H1 (cell line): ENCODE measurements at regions not wholly inside any gene's neighbourhood (a gene's known extent, or its start where the extent isn't known, plus 50 kb on each side); places are given as distances from the start of the nearest gene placed in this dataset.

Experiments
- CHD2 ChIP-seq: IDR thresholded peaks from 2 replicates; pipeline ENCODE4 v1.6.1; 2012; ENCODE audit warnings: low read length, improper control_type of control experiment
- GABPA ChIP-seq: IDR thresholded peaks from 2 replicates; pipeline ENCODE4 v1.6.1; 2011; ENCODE audit warnings: mild to moderate bottlenecking, low read length, moderate library complexity, borderline replicate concordance; ENCODE audit not compliant: insufficient read depth
- HDAC6 ChIP-seq: IDR thresholded peaks from one replicate; pipeline ENCODE4 v1.7.1; 2012; ENCODE audit warnings: low read depth, mild to moderate bottlenecking, inconsistent platforms, low read length, moderate library complexity
- NRF1 ChIP-seq: IDR thresholded peaks from 2 replicates; pipeline ENCODE4 v1.6.1; 2011; ENCODE audit warnings: mild to moderate bottlenecking, low read depth, low read length, improper control_type of control experiment
- SP1 ChIP-seq: IDR thresholded peaks from 2 replicates; pipeline ENCODE4 v1.6.1; 2011; ENCODE audit warnings: low read depth, low read length
- SP2 ChIP-seq: IDR thresholded peaks from 2 replicates; pipeline ENCODE4 v1.6.1; 2012; ENCODE audit warnings: mild to moderate bottlenecking, low read length, inconsistent platforms
- SUZ12 ChIP-seq: fragments of 200-600 bp; sonication (generic); IDR thresholded peaks from 2 replicates; pipeline ENCODE4 v1.6.1; 2012; ENCODE audit warnings: mild to moderate bottlenecking, inconsistent platforms, low read length, moderate library complexity, mixed read lengths
- TEAD4 ChIP-seq: IDR thresholded peaks from 2 replicates; pipeline ENCODE4 v1.6.1; 2012; ENCODE audit warnings: low read depth, low read length, inconsistent platforms, mixed read lengths
- TF ChIP-seq, protein P1 (sequence below): fragments of 300-600 bp; sonication (generic); IDR thresholded peaks from 2 replicates; pipeline ENCODE4 v1.7.1; 2012; ENCODE audit warnings: low read length, moderate library complexity, mild to moderate bottlenecking, inconsistent platforms; ENCODE audit not compliant: insufficient replicate concordance
- TF ChIP-seq, protein P2 (sequence below): IDR thresholded peaks from 2 replicates; pipeline ENCODE4 v1.6.1; 2012; ENCODE audit warnings: inconsistent platforms
- TF ChIP-seq, protein P3 (sequence below): IDR thresholded peaks from 2 replicates; pipeline ENCODE4 v1.6.1; 2011; ENCODE audit warnings: low read depth, mild to moderate bottlenecking, low read length; ENCODE audit not compliant: insufficient read depth

DNA sequence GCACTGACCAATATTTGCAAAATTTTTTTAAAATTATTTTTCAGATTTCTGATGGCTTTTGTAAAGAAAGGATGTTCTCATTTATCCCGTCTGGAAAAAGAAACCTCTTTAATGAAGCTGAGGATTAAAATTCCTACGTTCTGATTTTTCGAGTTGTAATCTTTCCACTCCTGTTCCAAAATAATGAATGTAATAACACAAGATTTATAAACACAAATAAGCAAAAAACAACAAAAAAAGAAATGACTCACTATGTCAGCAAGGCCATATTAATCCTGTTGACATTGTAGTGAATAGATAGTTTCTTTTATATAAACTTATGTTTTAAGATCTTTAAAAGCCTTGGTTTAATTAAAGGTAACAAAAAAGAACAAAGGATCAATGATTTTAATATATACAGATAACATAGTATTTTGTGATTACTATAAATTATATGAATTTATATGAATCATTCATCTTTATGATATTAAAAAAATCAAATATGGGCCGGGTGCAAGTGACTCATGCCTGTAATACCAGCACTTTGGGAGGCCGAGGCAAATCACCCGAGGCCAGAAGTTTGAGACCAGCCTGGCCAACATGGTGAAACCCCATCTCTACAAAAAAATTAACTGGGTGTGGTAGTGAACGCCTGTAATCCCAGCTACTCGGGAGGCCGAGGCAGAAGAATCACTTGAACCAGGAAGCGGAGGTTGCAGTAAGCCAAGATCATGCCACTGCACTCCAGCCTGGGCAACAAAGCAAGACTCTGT, 336.6 kb upstream of the DAB2 start (continued):
- TF ChIP-seq, protein P1, sequence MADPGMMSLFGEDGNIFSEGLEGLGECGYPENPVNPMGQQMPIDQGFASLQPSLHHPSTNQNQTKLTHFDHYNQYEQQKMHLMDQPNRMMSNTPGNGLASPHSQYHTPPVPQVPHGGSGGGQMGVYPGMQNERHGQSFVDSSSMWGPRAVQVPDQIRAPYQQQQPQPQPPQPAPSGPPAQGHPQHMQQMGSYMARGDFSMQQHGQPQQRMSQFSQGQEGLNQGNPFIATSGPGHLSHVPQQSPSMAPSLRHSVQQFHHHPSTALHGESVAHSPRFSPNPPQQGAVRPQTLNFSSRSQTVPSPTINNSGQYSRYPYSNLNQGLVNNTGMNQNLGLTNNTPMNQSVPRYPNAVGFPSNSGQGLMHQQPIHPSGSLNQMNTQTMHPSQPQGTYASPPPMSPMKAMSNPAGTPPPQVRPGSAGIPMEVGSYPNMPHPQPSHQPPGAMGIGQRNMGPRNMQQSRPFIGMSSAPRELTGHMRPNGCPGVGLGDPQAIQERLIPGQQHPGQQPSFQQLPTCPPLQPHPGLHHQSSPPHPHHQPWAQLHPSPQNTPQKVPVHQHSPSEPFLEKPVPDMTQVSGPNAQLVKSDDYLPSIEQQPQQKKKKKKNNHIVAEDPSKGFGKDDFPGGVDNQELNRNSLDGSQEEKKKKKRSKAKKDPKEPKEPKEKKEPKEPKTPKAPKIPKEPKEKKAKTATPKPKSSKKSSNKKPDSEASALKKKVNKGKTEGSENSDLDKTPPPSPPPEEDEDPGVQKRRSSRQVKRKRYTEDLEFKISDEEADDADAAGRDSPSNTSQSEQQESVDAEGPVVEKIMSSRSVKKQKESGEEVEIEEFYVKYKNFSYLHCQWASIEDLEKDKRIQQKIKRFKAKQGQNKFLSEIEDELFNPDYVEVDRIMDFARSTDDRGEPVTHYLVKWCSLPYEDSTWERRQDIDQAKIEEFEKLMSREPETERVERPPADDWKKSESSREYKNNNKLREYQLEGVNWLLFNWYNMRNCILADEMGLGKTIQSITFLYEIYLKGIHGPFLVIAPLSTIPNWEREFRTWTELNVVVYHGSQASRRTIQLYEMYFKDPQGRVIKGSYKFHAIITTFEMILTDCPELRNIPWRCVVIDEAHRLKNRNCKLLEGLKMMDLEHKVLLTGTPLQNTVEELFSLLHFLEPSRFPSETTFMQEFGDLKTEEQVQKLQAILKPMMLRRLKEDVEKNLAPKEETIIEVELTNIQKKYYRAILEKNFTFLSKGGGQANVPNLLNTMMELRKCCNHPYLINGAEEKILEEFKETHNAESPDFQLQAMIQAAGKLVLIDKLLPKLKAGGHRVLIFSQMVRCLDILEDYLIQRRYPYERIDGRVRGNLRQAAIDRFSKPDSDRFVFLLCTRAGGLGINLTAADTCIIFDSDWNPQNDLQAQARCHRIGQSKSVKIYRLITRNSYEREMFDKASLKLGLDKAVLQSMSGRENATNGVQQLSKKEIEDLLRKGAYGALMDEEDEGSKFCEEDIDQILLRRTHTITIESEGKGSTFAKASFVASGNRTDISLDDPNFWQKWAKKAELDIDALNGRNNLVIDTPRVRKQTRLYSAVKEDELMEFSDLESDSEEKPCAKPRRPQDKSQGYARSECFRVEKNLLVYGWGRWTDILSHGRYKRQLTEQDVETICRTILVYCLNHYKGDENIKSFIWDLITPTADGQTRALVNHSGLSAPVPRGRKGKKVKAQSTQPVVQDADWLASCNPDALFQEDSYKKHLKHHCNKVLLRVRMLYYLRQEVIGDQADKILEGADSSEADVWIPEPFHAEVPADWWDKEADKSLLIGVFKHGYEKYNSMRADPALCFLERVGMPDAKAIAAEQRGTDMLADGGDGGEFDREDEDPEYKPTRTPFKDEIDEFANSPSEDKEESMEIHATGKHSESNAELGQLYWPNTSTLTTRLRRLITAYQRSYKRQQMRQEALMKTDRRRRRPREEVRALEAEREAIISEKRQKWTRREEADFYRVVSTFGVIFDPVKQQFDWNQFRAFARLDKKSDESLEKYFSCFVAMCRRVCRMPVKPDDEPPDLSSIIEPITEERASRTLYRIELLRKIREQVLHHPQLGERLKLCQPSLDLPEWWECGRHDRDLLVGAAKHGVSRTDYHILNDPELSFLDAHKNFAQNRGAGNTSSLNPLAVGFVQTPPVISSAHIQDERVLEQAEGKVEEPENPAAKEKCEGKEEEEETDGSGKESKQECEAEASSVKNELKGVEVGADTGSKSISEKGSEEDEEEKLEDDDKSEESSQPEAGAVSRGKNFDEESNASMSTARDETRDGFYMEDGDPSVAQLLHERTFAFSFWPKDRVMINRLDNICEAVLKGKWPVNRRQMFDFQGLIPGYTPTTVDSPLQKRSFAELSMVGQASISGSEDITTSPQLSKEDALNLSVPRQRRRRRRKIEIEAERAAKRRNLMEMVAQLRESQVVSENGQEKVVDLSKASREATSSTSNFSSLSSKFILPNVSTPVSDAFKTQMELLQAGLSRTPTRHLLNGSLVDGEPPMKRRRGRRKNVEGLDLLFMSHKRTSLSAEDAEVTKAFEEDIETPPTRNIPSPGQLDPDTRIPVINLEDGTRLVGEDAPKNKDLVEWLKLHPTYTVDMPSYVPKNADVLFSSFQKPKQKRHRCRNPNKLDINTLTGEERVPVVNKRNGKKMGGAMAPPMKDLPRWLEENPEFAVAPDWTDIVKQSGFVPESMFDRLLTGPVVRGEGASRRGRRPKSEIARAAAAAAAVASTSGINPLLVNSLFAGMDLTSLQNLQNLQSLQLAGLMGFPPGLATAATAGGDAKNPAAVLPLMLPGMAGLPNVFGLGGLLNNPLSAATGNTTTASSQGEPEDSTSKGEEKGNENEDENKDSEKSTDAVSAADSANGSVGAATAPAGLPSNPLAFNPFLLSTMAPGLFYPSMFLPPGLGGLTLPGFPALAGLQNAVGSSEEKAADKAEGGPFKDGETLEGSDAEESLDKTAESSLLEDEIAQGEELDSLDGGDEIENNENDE: no peak
- TF ChIP-seq CHD2: no peak
- no peak for TF ChIP-seq SUZ12
- TF ChIP-seq, protein P2, sequence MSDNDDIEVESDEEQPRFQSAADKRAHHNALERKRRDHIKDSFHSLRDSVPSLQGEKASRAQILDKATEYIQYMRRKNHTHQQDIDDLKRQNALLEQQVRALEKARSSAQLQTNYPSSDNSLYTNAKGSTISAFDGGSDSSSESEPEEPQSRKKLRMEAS: no peak
- no peak for TF ChIP-seq NRF1
- no peak for TF ChIP-seq SP1
- no peak for TF ChIP-seq GABPA
- TF ChIP-seq HDAC6: no peak
- TF ChIP-seq, protein P3, sequence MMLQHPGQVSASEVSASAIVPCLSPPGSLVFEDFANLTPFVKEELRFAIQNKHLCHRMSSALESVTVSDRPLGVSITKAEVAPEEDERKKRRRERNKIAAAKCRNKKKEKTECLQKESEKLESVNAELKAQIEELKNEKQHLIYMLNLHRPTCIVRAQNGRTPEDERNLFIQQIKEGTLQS: no peak
- TF ChIP-seq TEAD4: no peak
- no peak for TF ChIP-seq SP2
